ENCODE measurements at regions not wholly inside any gene's neighbourhood (a gene's known extent, or its start where the extent isn't known, plus 50 kb on each side); places are given as distances from the start of the nearest gene placed in this dataset.

DNA sequence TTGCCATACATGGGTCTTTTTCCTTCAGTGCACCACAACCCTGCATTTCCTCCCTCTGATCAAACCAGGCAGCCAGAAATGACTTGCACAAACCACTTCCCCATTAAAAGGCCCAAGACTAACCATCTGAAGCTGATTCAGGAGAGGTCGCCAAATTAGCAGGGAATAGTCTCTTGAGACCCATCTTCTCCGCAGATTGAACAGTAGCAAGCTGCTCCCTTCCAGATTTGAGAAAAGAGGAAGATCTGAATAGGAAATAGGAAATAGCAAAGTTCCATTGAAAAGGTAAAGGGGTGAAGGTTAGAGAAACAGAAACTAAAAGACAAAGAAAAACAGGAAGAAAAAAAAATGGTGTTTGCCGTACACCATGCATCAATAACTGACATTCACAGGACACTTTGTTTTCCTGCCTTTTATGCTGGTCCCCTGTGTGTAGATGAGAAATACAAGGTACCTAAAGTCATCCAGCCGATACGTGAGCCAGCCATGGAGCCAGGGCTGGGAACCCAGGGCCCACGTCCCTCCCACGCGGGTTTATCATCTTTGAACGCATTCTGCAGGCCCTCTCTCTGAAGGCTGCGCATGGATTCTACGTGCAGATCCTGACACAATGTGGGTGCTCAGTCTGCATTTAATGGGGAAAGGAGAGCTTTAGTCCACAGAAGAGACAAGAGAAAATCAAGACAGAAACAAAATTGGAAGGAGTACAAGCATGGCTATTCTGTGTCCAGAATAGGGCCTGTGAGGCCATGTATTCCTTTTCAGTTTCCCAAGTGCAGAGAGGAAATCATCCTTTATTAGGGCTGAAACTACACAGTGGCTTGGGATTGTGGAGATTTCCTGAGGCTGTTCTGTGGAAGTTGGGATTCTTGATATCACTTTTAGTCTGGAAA is 268.4 kb upstream of the NPVF start:
- no peaks in the 10 kb centered on the region for H3K79me2 ChIP-seq (ENCODE audit: control insufficient read depth, insufficient read depth, low read length)
- ChIA-PET CTCF (interaction anchor here (0.8 to 1.1 kb wide), 2 partner anchors 105 to 1664 kb away, joined by 3 read pairs; no protein-coding TSS in a partner anchor), POLR2A (interaction anchor here (0.5 kb wide), 1 partner anchor 12 kb away, joined by 5 read pairs; no protein-coding TSS in a partner anchor)
- 38% methylated on average over 7 of the region's 11 CpGs for WGBS (ENCODE audit: insufficient coverage)
- peak overlapping the region; percentile 26 to 67 (median 47) for H3K4me3 ChIP-seq (ENCODE audit: control extremely low read depth in 1 of 5, extremely low read depth in 1 of 5, insufficient read depth in 1 of 5, low read depth in 2 of 5, low read length in 4 of 5)
- TF ChIP-seq, protein P1, sequence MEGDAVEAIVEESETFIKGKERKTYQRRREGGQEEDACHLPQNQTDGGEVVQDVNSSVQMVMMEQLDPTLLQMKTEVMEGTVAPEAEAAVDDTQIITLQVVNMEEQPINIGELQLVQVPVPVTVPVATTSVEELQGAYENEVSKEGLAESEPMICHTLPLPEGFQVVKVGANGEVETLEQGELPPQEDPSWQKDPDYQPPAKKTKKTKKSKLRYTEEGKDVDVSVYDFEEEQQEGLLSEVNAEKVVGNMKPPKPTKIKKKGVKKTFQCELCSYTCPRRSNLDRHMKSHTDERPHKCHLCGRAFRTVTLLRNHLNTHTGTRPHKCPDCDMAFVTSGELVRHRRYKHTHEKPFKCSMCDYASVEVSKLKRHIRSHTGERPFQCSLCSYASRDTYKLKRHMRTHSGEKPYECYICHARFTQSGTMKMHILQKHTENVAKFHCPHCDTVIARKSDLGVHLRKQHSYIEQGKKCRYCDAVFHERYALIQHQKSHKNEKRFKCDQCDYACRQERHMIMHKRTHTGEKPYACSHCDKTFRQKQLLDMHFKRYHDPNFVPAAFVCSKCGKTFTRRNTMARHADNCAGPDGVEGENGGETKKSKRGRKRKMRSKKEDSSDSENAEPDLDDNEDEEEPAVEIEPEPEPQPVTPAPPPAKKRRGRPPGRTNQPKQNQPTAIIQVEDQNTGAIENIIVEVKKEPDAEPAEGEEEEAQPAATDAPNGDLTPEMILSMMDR (IDR thresholded peaks at IDR 0.05): no peak
- TF ChIP-seq EZH2 (IDR thresholded peaks at IDR 0.05; ENCODE audit: borderline replicate concordance, insufficient read depth, low read depth, low read length, poor library complexity, severe bottlenecking): no peak
- H3K27me3 ChIP-seq (replicated peaks in 1 of 4; ENCODE audit: control extremely low read depth in 1 of 4, control insufficient read depth in 3 of 4, insufficient read depth in 4 of 4, low read length in 3 of 4): peaks cover 0 to 4% (median 0%) of the 10 kb centered on the region in 4 experiments
- H3K4me1 Mint-ChIP-seq: peaks cover 18% of the 10 kb centered on the region
- no peaks in the 10 kb centered on the region for H4K20me1 ChIP-seq (ENCODE audit: control insufficient read depth, insufficient read depth, low read length, poor library complexity, severe bottlenecking)
- H3K9me3 Mint-ChIP-seq (ENCODE audit: insufficient read depth): no peaks in the 10 kb centered on the region
- no peaks in the 10 kb centered on the region for H3K36me3 ChIP-seq (replicated peaks in 1 of 2; ENCODE audit: control extremely low read depth in 1 of 2, control insufficient read depth in 1 of 2, extremely low read depth in 1 of 2, insufficient read depth in 2 of 2, low read length in 1 of 2)
- H3K9me3 ChIP-seq (ENCODE audit: control extremely low read depth in 1 of 3, control insufficient read depth in 2 of 3, insufficient read depth in 1 of 3, low read length in 2 of 3): no peaks in the 10 kb centered on the region
- intact Hi-C loops (cut with micrococcal nuclease): no loop called here
- peak overlapping the region; percentile 95 for H3K27ac Mint-ChIP-seq
- H3K4me2 ChIP-seq (replicated peaks; ENCODE audit: low read depth, low read length, poor library complexity, severe bottlenecking): peak overlapping the region; percentile 72
- peak overlapping the region; percentile 78 to 82 for H3K27ac ChIP-seq (ENCODE audit: low read length in 2 of 2)
- peak overlapping the region; percentile 84 for H2AFZ ChIP-seq (ENCODE audit: insufficient read depth, low read depth, low read length, poor library complexity, severe bottlenecking)
- H3K4me1 ChIP-seq (ENCODE audit: control insufficient read depth in 2 of 2, insufficient read depth in 2 of 2, low read length in 2 of 2): peaks cover 17 to 19% of the 10 kb centered on the region in 2 donors
- H3K27me3 Mint-ChIP-seq: peaks cover 3% of the 10 kb centered on the region
- DNase-seq (peak; percentile 74), ATAC-seq (ENCODE audit: low read depth) (peak; percentile 74)
- peak overlapping the region; percentile 89 for H3K4me3 Mint-ChIP-seq
- peak overlapping the region; percentile 64 for H3K9ac ChIP-seq (ENCODE audit: low read length)

DNA sequence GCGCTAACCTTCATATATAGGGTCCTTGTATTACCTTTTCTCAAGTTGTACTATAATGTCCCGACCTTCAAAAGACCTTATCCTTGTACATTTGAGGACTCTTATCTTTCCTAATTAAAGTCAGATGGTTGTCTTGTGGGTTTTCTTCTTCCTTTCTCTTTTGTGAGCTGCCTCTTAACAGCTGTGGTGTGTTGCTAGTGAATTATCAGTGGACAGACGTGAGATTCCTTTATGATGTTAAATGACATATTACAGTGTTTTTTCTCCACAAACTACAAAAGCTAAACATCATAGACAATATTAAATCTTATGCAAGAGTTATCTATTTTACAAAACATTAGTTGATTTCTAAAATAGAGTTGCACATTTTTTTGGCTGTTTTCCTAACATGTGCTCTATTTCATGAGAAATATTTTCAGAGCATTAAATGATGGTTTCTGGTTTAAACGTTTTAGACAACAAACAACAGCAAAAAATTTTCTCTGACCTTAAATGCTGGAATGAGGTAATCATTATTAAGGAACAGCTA is 272.2 kb upstream of the NPVF start:
- no peak for DNase-seq
- Mint-ChIP-seq H3K9me3 (ENCODE audit: insufficient read depth) (no peaks in the 10 kb centered on the region), H3K4me1 (peaks cover 12% of the 10 kb centered on the region), H3K4me3 (no peak overlapping the region), H3K27me3 (peaks cover 6% of the 10 kb centered on the region), H3K27ac (no peak overlapping the region)
- WGBS (ENCODE audit: insufficient coverage): no CpG with 5 or more reads among the region's 4 CpGs
- no peaks in the 10 kb centered on the region for H3K79me2 ChIP-seq (ENCODE audit: control insufficient read depth, insufficient read depth, low read length)
- H4K20me1 ChIP-seq (ENCODE audit: control insufficient read depth, insufficient read depth, low read length, poor library complexity, severe bottlenecking): no peaks in the 10 kb centered on the region
- H3K36me3 ChIP-seq (replicated peaks in 1 of 2; ENCODE audit: control extremely low read depth in 1 of 2, control insufficient read depth in 1 of 2, extremely low read depth in 1 of 2, insufficient read depth in 2 of 2, low read length in 1 of 2): no peaks in the 10 kb centered on the region
- no peak overlapping the region for H3K4me3 ChIP-seq (ENCODE audit: control extremely low read depth in 1 of 5, extremely low read depth in 1 of 5, insufficient read depth in 1 of 5, low read depth in 2 of 5, low read length in 4 of 5)
- H2AFZ ChIP-seq (ENCODE audit: insufficient read depth, low read depth, low read length, poor library complexity, severe bottlenecking): no peak overlapping the region
- no peak overlapping the region for H3K4me2 ChIP-seq (replicated peaks; ENCODE audit: low read depth, low read length, poor library complexity, severe bottlenecking)
- no peak overlapping the region for H3K9ac ChIP-seq (ENCODE audit: low read length)
- CTCF ChIA-PET: no interaction called here
- no peaks in the 10 kb centered on the region for H3K9me3 ChIP-seq (ENCODE audit: control extremely low read depth in 1 of 3, control insufficient read depth in 2 of 3, insufficient read depth in 1 of 3, low read length in 2 of 3)
- H3K27ac ChIP-seq (ENCODE audit: low read length in 2 of 2): no peak overlapping the region
- H3K27me3 ChIP-seq (replicated peaks in 1 of 4; ENCODE audit: control extremely low read depth in 1 of 4, control insufficient read depth in 3 of 4, insufficient read depth in 4 of 4, low read length in 3 of 4): peaks cover 0 to 4% (median 0%) of the 10 kb centered on the region in 4 experiments
- no peak for ATAC-seq (ENCODE audit: low read depth)
- intact Hi-C loops (cut with micrococcal nuclease): no loop called here
- no peak for TF ChIP-seq EZH2 (IDR thresholded peaks at IDR 0.05; ENCODE audit: borderline replicate concordance, insufficient read depth, low read depth, low read length, poor library complexity, severe bottlenecking)
- TF ChIP-seq, protein P1 (IDR thresholded peaks at IDR 0.05): no peak
- peaks cover 17% of the 10 kb centered on the region in 2 donors for H3K4me1 ChIP-seq (ENCODE audit: control insufficient read depth in 2 of 2, insufficient read depth in 2 of 2, low read length in 2 of 2)
- POLR2A ChIA-PET: no interaction called here
